Activated CD8-positive, alpha-beta memory T cell treated with anti-CD3 and anti-CD28 coated beads, Interleukin-2, amount 50 U/mL, for 48 hours (primary cell): ENCODE measurements at regions not wholly inside any gene's neighbourhood (a gene's known extent, or its start where the extent isn't known, plus 50 kb on each side); places are given as distances from the start of the nearest gene placed in this dataset.
"Not testable (repeated sequence)": the region's sequence is repeated elsewhere in the genome, so short reads cannot be mapped to it uniquely, and the experiment has no call there.

Source experiments
- DNase-seq: peaks from one replicate; pipeline ENCODE4 v3.0.0-alpha.2; 2020

- DNase-seq: not testable (repeated sequence)
Measured at GRCh38 chr18:10256276-10256675, 198.2 kb upstream of the APCDD1 start.

- no peak for DNase-seq
Measured at GRCh38 chr18:10258836-10259474, 195.5 kb upstream of the APCDD1 start.

- no peak for DNase-seq
Measured at GRCh38 chr18:10259901-10260300, 194.5 kb upstream of the APCDD1 start.

- DNase-seq: no peak
Measured at GRCh38 chr18:10261344-10262276, 192.8 kb upstream of the APCDD1 start.

GRCh38 chr18:10262566-10262965 lies 191.9 kb upstream of the APCDD1 start:
- no peak for DNase-seq

GRCh38 chr18:10264260-10264659 lies 190.2 kb upstream of the APCDD1 start:
- no peak for DNase-seq

- DNase-seq: no peak
Measured at GRCh38 chr18:10265560-10266333, 188.7 kb upstream of the APCDD1 start.

- no peak for DNase-seq
Measured at GRCh38 chr18:10266334-10266590, 188.2 kb upstream of the APCDD1 start.

- DNase-seq: no peak
Measured at GRCh38 chr18:10269261-10269660, 185.2 kb upstream of the APCDD1 start.

GRCh38 chr18:10270151-10270571 lies 184.3 kb upstream of the APCDD1 start:
- DNase-seq: no peak

GRCh38 chr18:10271481-10271880 lies 183.0 kb upstream of the APCDD1 start:
- no peak for DNase-seq

- no peak for DNase-seq
Measured at GRCh38 chr18:10274301-10274700, 180.1 kb upstream of the APCDD1 start.

- DNase-seq: no peak
Measured at GRCh38 chr18:10275486-10275885, 178.9 kb upstream of the APCDD1 start.

- no peak for DNase-seq
Measured at GRCh38 chr18:10278265-10278664, 176.2 kb upstream of the APCDD1 start.

GRCh38 chr18:10279471-10279870 lies 175.0 kb upstream of the APCDD1 start:
- no peak for DNase-seq

- no peak for DNase-seq
Measured at GRCh38 chr18:10279905-10280644, 174.4 kb upstream of the APCDD1 start.

GRCh38 chr18:10284540-10285282 lies 169.7 kb upstream of the APCDD1 start:
- no peak for DNase-seq

GRCh38 chr18:10285283-10285640 lies 169.2 kb upstream of the APCDD1 start:
- DNase-seq: no peak

GRCh38 chr18:10286580-10287150 lies 167.8 kb upstream of the APCDD1 start:
- DNase-seq: no peak

- no peak for DNase-seq
Measured at GRCh38 chr18:10289251-10289650, 165.2 kb upstream of the APCDD1 start.

- DNase-seq: no peak
Measured at GRCh38 chr18:10289951-10290637, 164.3 kb upstream of the APCDD1 start.
